ENCODE measurements at regions not wholly inside any gene's neighbourhood (a gene's known extent, or its start where the extent isn't known, plus 50 kb on each side); places are given as distances from the start of the nearest gene placed in this dataset.

- Histone ChIP-seq H3K9me3 (ENCODE audit: low read depth) (no peaks in the 10 kb centered on the region), H3K36me3 (no peaks in the 10 kb centered on the region), H3K27ac (no peak overlapping the region), H3K4me1 (ENCODE audit: low read depth) (no peaks in the 10 kb centered on the region), H3K27me3 (no peaks in the 10 kb centered on the region), H3K4me3 (no peak overlapping the region)
- no peak for DNase-seq (ENCODE audit: low read depth in 1 of 2, low spot score in 1 of 2)
- no peak for TF ChIP-seq CTCF (IDR thresholded peaks at IDR 0.05; ENCODE audit: low read depth, low read length)
These were observed 569.1 kb downstream of the ACTL7B start for GRCh38 chr9:108286638-108287206.

DNA sequence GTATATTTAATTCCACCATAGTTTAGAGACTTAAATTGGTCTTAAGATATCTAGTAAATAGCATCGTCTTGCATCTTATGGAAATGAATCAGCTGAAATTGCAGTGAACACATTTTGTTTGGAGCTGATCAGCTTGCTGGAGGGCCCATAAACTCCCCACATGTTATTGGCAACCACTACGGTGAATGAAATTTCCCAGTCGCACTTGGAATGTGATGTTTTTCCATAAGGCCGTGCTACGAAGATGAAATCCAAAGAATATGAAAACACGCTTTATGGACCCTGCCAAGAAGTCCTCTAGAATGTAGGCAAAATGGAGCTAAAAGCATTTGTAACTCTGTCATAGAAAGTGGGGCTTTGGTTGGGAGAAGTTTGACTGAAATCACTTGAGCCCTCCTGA, 572.1 kb downstream of the ACTL7B start:
- H3K4me1 ChIP-seq (ENCODE audit: low read depth), result no peaks in the 10 kb centered on the region

GRCh38 chr9:108282872-108283271, 572.9 kb downstream of the ACTL7B start:
- Histone ChIP-seq H3K4me3 (no peak overlapping the region), H3K36me3 (no peaks in the 10 kb centered on the region), H3K27ac (no peak overlapping the region), H3K4me1 (ENCODE audit: low read depth) (no peaks in the 10 kb centered on the region), H3K27me3 (no peaks in the 10 kb centered on the region), H3K9me3 (ENCODE audit: low read depth) (no peaks in the 10 kb centered on the region)
- peak; percentile 31 for TF ChIP-seq CTCF (IDR thresholded peaks at IDR 0.05; ENCODE audit: low read depth, low read length)
- peak in 1 of 2 donors; percentile 19 for DNase-seq (ENCODE audit: low read depth in 1 of 2, low spot score in 1 of 2)

More for the DNA sequence above, 572.1 kb downstream of the ACTL7B start:
- Histone ChIP-seq H3K4me3 (no peak overlapping the region), H3K36me3 (no peaks in the 10 kb centered on the region), H3K27me3 (no peaks in the 10 kb centered on the region), H3K27ac (no peak overlapping the region), H3K9me3 (ENCODE audit: low read depth) (no peaks in the 10 kb centered on the region)
- DNase-seq (ENCODE audit: low read depth in 1 of 2, low spot score in 1 of 2), result no peak
- no peak for TF ChIP-seq CTCF (IDR thresholded peaks at IDR 0.05; ENCODE audit: low read depth, low read length)

DNA sequence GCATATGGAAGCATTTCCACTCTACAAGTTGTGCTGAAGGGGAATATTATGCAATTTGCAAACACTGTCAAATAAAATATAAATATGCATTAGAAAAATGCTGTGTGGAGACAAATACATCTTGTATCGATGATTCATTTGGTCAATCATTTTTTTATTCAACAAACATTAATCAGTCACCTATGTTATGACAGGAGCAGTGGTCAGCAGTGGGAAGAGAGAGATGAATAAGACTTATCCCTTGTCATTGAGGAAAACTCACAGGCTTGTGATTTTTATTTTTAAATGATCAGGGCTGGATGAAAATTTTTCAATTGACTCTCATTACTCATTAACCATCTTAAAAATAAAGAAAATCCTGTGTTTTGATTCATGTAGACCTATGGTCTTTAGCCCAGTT, 574.1 kb downstream of the ACTL7B start:
- no peak for TF ChIP-seq CTCF (IDR thresholded peaks at IDR 0.05; ENCODE audit: low read depth, low read length)
- no peaks in the 10 kb centered on the region for H3K9me3 ChIP-seq (ENCODE audit: low read depth)
- no peaks in the 10 kb centered on the region for H3K27me3 ChIP-seq
- no peak overlapping the region for H3K4me3 ChIP-seq
- no peaks in the 10 kb centered on the region for H3K4me1 ChIP-seq (ENCODE audit: low read depth)
- H3K27ac ChIP-seq, result no peak overlapping the region
- no peaks in the 10 kb centered on the region for H3K36me3 ChIP-seq
- no peak for DNase-seq (ENCODE audit: low read depth in 1 of 2, low spot score in 1 of 2)

DNA sequence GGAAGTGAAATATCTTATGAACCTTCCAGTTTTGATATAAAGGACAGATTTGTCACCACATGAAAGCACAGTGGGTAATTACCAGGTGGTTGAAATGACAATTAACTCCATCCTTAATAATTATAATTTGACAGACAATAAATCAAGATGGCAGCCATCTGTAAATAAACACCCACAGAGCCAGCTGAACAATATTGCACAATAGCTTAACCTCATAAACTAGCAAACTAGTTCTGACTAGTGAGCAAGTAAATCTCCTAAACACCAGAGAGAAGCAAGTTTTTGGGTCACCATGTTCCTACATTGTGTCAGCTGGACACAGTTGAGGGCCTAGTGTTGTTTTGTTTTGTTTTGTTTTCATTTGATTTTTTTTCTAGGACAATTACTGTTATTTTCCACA, 577.4 kb downstream of the ACTL7B start:
- TF ChIP-seq CTCF (IDR thresholded peaks at IDR 0.05; ENCODE audit: low read depth, low read length), result no peak
- no peaks in the 10 kb centered on the region for H3K27me3 ChIP-seq
- H3K27ac ChIP-seq, result no peak overlapping the region
- no peaks in the 10 kb centered on the region for H3K36me3 ChIP-seq
- H3K9me3 ChIP-seq (ENCODE audit: low read depth), result no peaks in the 10 kb centered on the region
- H3K4me3 ChIP-seq, result no peak overlapping the region
- DNase-seq (ENCODE audit: low read depth in 1 of 2, low spot score in 1 of 2), result no peak
- H3K4me1 ChIP-seq (ENCODE audit: low read depth), result no peaks in the 10 kb centered on the region

DNA sequence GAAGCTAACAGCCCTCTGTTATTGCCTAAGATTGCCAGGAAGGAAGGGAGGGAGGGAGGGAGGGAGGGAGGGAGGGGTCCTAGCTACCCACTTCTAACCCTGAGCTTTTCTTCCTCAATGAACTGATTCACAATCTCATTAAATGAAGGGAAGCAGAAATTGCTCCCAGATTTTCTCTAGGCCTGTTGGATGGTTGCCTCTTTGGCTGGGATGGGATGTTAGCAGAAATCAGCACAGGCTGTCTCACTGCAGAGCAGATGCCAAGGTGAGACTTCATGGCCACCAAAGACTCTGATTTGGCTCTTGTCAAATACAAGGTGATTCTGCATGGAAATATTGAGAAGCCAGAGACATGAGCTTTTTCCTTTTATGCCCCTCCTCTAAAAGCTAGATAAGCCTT, 578.6 kb downstream of the ACTL7B start:
- DNase-seq (ENCODE audit: low read depth in 1 of 2, low spot score in 1 of 2), result no peak
- Histone ChIP-seq H3K27me3 (no peaks in the 10 kb centered on the region), H3K4me1 (ENCODE audit: low read depth) (no peaks in the 10 kb centered on the region), H3K4me3 (no peak overlapping the region), H3K36me3 (no peaks in the 10 kb centered on the region), H3K27ac (no peak overlapping the region), H3K9me3 (ENCODE audit: low read depth) (no peaks in the 10 kb centered on the region)
- TF ChIP-seq CTCF (IDR thresholded peaks at IDR 0.05; ENCODE audit: low read depth, low read length), result no peak
